Stomach (tissue), 4 donors: ENCODE measurements at regions not wholly inside any gene's neighbourhood (a gene's known extent, or its start where the extent isn't known, plus 50 kb on each side); places are given as distances from the start of the nearest gene placed in this dataset.
"Not testable (repeated sequence)": the region's sequence is repeated elsewhere in the genome, so short reads cannot be mapped to it uniquely, and the experiment has no call there.

ENCODE experiments used
- POLR2AphosphoS5 ChIP-seq, 3 donors: sonication (generic); formaldehyde crosslinking; IDR thresholded peaks; one replicate each; pipeline ENCODE4 v1.6.1; 2016; ENCODE audit warnings: antibody characterized with exemption in 3 of 3
- TF ChIP-seq, protein P1 (sequence below), 7 experiments: fragments of 450-650 bp in 4 of 7; fragments of 200-600 bp in 3 of 7; sonication (generic) in 3 of 7; IDR thresholded peaks; one replicate each; pipeline ENCODE4 v1.5.1; 2016 to 2019; ENCODE audit warnings: antibody characterized with exemption in 7 of 7, control low read depth in 2 of 7, mild to moderate bottlenecking in 1 of 7

DNA sequence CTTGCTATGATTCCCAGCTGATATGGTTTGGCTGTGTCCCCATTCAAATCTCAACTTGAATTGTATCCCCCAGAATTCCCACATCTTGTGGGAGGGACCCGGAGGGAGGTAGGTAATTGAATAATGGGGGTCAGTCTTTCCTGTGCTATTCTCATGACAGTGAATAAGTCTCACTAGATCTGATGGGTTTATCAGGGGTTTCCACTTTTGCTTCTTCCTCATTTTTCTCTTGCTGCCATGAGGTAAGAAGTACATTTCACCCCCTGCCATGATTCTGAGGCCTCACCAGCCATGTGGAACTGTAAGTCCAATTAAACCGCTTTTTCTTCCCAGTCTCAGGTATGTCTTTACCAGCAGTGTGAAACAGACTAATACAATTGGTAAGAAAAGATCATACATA is 164.7 kb upstream of the NREP start:
- TF ChIP-seq POLR2AphosphoS5 (IDR thresholded peaks at IDR 0.05), result not testable (repeated sequence)
- TF ChIP-seq, protein P1, sequence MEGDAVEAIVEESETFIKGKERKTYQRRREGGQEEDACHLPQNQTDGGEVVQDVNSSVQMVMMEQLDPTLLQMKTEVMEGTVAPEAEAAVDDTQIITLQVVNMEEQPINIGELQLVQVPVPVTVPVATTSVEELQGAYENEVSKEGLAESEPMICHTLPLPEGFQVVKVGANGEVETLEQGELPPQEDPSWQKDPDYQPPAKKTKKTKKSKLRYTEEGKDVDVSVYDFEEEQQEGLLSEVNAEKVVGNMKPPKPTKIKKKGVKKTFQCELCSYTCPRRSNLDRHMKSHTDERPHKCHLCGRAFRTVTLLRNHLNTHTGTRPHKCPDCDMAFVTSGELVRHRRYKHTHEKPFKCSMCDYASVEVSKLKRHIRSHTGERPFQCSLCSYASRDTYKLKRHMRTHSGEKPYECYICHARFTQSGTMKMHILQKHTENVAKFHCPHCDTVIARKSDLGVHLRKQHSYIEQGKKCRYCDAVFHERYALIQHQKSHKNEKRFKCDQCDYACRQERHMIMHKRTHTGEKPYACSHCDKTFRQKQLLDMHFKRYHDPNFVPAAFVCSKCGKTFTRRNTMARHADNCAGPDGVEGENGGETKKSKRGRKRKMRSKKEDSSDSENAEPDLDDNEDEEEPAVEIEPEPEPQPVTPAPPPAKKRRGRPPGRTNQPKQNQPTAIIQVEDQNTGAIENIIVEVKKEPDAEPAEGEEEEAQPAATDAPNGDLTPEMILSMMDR (IDR thresholded peaks at IDR 0.05), result not testable (repeated sequence)
